Stomach (tissue), 4 donors: ENCODE measurements at regions not wholly inside any gene's neighbourhood (a gene's known extent, or its start where the extent isn't known, plus 50 kb on each side); places are given as distances from the start of the nearest gene placed in this dataset.

Experiments
- EP300 ChIP-seq: sonication (generic); formaldehyde crosslinking; IDR thresholded peaks from one replicate; pipeline ENCODE4 v1.6.1; 2017; ENCODE audit warnings: antibody characterized with exemption
- POLR2A ChIP-seq, 4 donors: fragments of 450-650 bp; IDR thresholded peaks; one replicate each; pipeline ENCODE4 v1.6.1; 2016; ENCODE audit warnings: antibody characterized with exemption in 4 of 4, control low read depth in 2 of 4, mild to moderate bottlenecking in 1 of 4, moderate library complexity in 1 of 4
- POLR2AphosphoS5 ChIP-seq, 3 donors: sonication (generic); formaldehyde crosslinking; IDR thresholded peaks; one replicate each; pipeline ENCODE4 v1.6.1; 2016; ENCODE audit warnings: antibody characterized with exemption in 3 of 3
- TF ChIP-seq, protein P1 (sequence below), 7 experiments: fragments of 450-650 bp in 4 of 7; fragments of 200-600 bp in 3 of 7; sonication (generic) in 3 of 7; IDR thresholded peaks; one replicate each; pipeline ENCODE4 v1.5.1; 2016 to 2019; ENCODE audit warnings: antibody characterized with exemption in 7 of 7, control low read depth in 2 of 7, mild to moderate bottlenecking in 1 of 7

DNA sequence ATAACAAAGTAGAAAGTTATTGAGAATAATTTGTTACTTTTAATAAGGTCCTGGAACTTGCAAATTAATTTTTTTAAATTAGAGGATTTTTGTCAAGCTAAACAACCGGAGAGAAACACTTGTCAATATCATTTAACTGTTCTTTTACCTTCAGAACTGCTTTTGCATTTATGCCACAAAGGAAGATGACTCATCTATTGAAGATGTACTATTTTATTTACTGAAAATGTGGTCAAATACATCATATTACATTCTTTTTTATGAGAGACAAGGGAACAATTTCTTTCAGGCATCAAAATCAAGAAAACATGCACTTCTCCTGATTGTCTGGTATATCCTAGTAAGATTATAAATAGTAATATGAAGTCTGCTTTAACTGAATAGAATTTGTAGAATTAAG lies 558.2 kb upstream of the PRMT6 start:
- TF ChIP-seq EP300 (no peak), POLR2A (IDR thresholded peaks at IDR 0.05) (no peak), POLR2AphosphoS5 (IDR thresholded peaks at IDR 0.05) (no peak)
- TF ChIP-seq, protein P1, sequence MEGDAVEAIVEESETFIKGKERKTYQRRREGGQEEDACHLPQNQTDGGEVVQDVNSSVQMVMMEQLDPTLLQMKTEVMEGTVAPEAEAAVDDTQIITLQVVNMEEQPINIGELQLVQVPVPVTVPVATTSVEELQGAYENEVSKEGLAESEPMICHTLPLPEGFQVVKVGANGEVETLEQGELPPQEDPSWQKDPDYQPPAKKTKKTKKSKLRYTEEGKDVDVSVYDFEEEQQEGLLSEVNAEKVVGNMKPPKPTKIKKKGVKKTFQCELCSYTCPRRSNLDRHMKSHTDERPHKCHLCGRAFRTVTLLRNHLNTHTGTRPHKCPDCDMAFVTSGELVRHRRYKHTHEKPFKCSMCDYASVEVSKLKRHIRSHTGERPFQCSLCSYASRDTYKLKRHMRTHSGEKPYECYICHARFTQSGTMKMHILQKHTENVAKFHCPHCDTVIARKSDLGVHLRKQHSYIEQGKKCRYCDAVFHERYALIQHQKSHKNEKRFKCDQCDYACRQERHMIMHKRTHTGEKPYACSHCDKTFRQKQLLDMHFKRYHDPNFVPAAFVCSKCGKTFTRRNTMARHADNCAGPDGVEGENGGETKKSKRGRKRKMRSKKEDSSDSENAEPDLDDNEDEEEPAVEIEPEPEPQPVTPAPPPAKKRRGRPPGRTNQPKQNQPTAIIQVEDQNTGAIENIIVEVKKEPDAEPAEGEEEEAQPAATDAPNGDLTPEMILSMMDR (IDR thresholded peaks at IDR 0.05), result no peak
